K562 (cell line): ENCODE measurements at regions not wholly inside any gene's neighbourhood (a gene's known extent, or its start where the extent isn't known, plus 50 kb on each side); places are given as distances from the start of the nearest gene placed in this dataset.

Experiments
- ATAC-seq: fragments of 200-7000 bp; cut with Tn5 transposase; 3 replicates; pipeline ENCODE4 v1.9.1; 2020; ENCODE audit warnings: moderate library complexity
- BruUV-seq: library from RNA; stranded (reverse); fragments of 400-500 nt; replicated peaks from 2 replicates; lab custom pipeline; 2021; lab: Mats Ljungman, UMichigan
- CTCF ChIA-PET: fragments of 300-600 bp; formaldehyde crosslinking; extraction: SDS; loops from one replicate; lab custom pipeline; 2021; ENCODE audit warnings: low intra/inter-chr PET ratio; lab: Yijun Ruan, JAX
- POLR2A ChIA-PET: fragments of 300-600, 350-650 bp; sonication (Branson Sonifier 250); formaldehyde crosslinking; extraction: SDS; loops from one replicate; lab custom pipeline; 2021; ENCODE audit warnings: antibody characterized with exemption, inconsistent platforms; lab: Yijun Ruan, JAX
- DNase-seq, 4 experiments: peaks; one replicate each; pipeline versions ENCODE4 v3.0.0 to v3.0.0-alpha.2; 2011 to 2018; ENCODE audit warnings: low spot score in 3 of 4, mixed read lengths in 3 of 4; ENCODE audit errors: extremely low read depth in 1 of 4
- FAIRE-seq: peaks from 2 replicates; lab custom pipeline; 2011; peaks lifted over from hg19 to GRCh38; lab: Jason Lieb, UNC
- H2AFZ ChIP-seq: 2 replicates; pipeline ENCODE4 v1.6.0; 2011; ENCODE audit warnings: low read depth, low read length, control low read depth, inconsistent platforms
- H3K27ac ChIP-seq: fragments of 200-600 bp; 3 replicates; pipeline ENCODE4 v1.8.0; 2011; ENCODE audit warnings: low read depth, mild to moderate bottlenecking, control low read depth, inconsistent platforms, low read length, moderate library complexity, mixed read lengths; ENCODE audit errors: extremely low read depth
- H3K27me3 ChIP-seq, 2 experiments: fragments of 300-600 bp in 1 of 2; 2 replicates in 1 of 2; 3 replicates in 1 of 2; pipeline versions ENCODE4 v1.6.0 to v1.8.0; 2011; ENCODE audit warnings: inconsistent platforms in 2 of 2, low read length in 2 of 2, mild to moderate bottlenecking in 1 of 2, mixed read lengths in 1 of 2, moderate library complexity in 1 of 2; ENCODE audit not compliant: control insufficient read depth in 2 of 2, insufficient read depth in 2 of 2
- H3K36me3 ChIP-seq: fragments of 300-600 bp; 3 replicates; pipeline ENCODE4 v1.8.0; 2011; ENCODE audit warnings: mild to moderate bottlenecking, low read length, inconsistent platforms; ENCODE audit not compliant: control insufficient read depth, insufficient read depth
- H3K4me1 ChIP-seq, 2 experiments: fragments of 200-600 bp in 1 of 2; replicated peaks in 1 of 2; 2 replicates in 1 of 2; 3 replicates in 1 of 2; pipeline versions ENCODE4 v1.5.1 to v1.8.0; 2011; ENCODE audit warnings: inconsistent platforms in 2 of 2, low read length in 2 of 2, mild to moderate bottlenecking in 1 of 2, mixed read lengths in 1 of 2, moderate library complexity in 1 of 2; ENCODE audit not compliant: control insufficient read depth in 2 of 2, insufficient read depth in 2 of 2
- H3K4me2 ChIP-seq: 2 replicates; pipeline ENCODE4 v1.6.1; 2011; ENCODE audit warnings: low read length, control low read depth, inconsistent platforms, mixed read lengths; ENCODE audit not compliant: insufficient read depth
- H3K4me3 ChIP-seq: fragments of 200-600 bp; sonication (generic), shearing (Covaris generic); 2 replicates; pipeline ENCODE4 v1.5.1; 2016; ENCODE audit warnings: control low read depth, inconsistent platforms
- H3K79me2 ChIP-seq: fragments of 200-600 bp; 3 replicates; pipeline ENCODE4 v1.8.0; 2011; ENCODE audit warnings: low read length, inconsistent platforms; ENCODE audit not compliant: control insufficient read depth, insufficient read depth
- H3K9ac ChIP-seq, 2 experiments: 2 replicates each; pipeline versions ENCODE4 v1.6.0 to v1.6.1; 2011; ENCODE audit warnings: low read depth in 2 of 2, low read length in 2 of 2, control low read depth in 1 of 2, inconsistent platforms in 1 of 2, mild to moderate bottlenecking in 1 of 2, mixed read lengths in 1 of 2; ENCODE audit not compliant: insufficient read depth in 1 of 2
- H3K9me1 ChIP-seq: one replicate; pipeline ENCODE4 v1.6.0; 2011; ENCODE audit warnings: inconsistent platforms, mild to moderate bottlenecking, low read length, moderate library complexity; ENCODE audit not compliant: control insufficient read depth, insufficient read depth
- H3K9me3 ChIP-seq: replicated peaks from 2 replicates; pipeline ENCODE4 v1.5.1; 2011; ENCODE audit warnings: low read depth, low read length, inconsistent platforms; ENCODE audit not compliant: control insufficient read depth, insufficient read depth
- H4K20me1 ChIP-seq: replicated peaks from 2 replicates; pipeline ENCODE4 v1.6.1; 2011; ENCODE audit warnings: low read length, inconsistent platforms, mixed read lengths; ENCODE audit not compliant: control insufficient read depth, insufficient read depth
- ARNT ChIP-seq, 2 experiments: fragments of 450-650 bp; IDR thresholded peaks; 2 replicates each; pipeline ENCODE4 v1.6.1; 2016; ENCODE audit warnings: mild to moderate bottlenecking in 1 of 2
- CCNT2 ChIP-seq: IDR thresholded peaks from 2 replicates; pipeline ENCODE4 v1.6.1; 2011; ENCODE audit warnings: borderline replicate concordance, low read depth, mild to moderate bottlenecking, moderate library complexity, mixed read lengths, low read length; ENCODE audit not compliant: insufficient read length; ENCODE audit errors: extremely low read depth
- CHD4 ChIP-seq: fragments of 200-600 bp; sonication (generic); IDR thresholded peaks from 3 replicates; pipeline ENCODE4 v1.6.1; 2012; ENCODE audit warnings: low read depth, mild to moderate bottlenecking, mixed read lengths, low read length, inconsistent platforms; ENCODE audit not compliant: insufficient read depth, insufficient replicate concordance, poor library complexity, severe bottlenecking
- CXXC5 ChIP-seq: fragments of 250-450 bp; sonication (Bioruptor Pico); IDR thresholded peaks from 2 replicates; pipeline ENCODE4 v1.8.0; 2022; ENCODE audit warnings: inconsistent platforms, mild to moderate bottlenecking, moderate library complexity
- FUS ChIP-seq: fragments of 200-400 bp; formaldehyde crosslinking; optimal IDR thresholded peaks from 2 replicates; pipeline ENCODE3; 2017; ENCODE audit warnings: low read depth, low read length
- HDAC2 ChIP-seq: fragments of 450-650 bp; IDR thresholded peaks from 2 replicates; pipeline ENCODE4 v1.6.1; 2016; ENCODE audit warnings: mild to moderate bottlenecking
- MCM7 ChIP-seq, 2 experiments: fragments of 450-650 bp; IDR thresholded peaks; 2 replicates each; pipeline ENCODE4 v1.6.1; 2016 to 2018
- NCOA4 ChIP-seq: fragments of 450-650 bp; IDR thresholded peaks from 2 replicates; pipeline ENCODE4 v1.6.1; 2018; ENCODE audit warnings: mild to moderate bottlenecking; ENCODE audit not compliant: partially characterized antibody
- RAD51 ChIP-seq: fragments of 450-650 bp; IDR thresholded peaks from 2 replicates; pipeline ENCODE4 v1.7.1; 2016; ENCODE audit warnings: low read depth, mild to moderate bottlenecking, borderline replicate concordance
- SLC30A9 ChIP-seq: fragments of 250-450 bp; sonication (Bioruptor Pico); IDR thresholded peaks from 2 replicates; pipeline ENCODE4 v1.8.0; 2022; ENCODE audit warnings: mild to moderate bottlenecking, moderate library complexity
- SMAD4 ChIP-seq: fragments of 250-450 bp; sonication (Bioruptor Pico); conservative IDR thresholded peaks from 2 replicates; pipeline ENCODE4 v1.8.0; 2021; ENCODE audit warnings: inconsistent platforms, mild to moderate bottlenecking, moderate library complexity
- ZNF133 ChIP-seq: fragments of 250-450 bp; sonication (Bioruptor Pico); IDR thresholded peaks from 2 replicates; pipeline ENCODE4 v1.4.0; 2020; ENCODE audit warnings: mild to moderate bottlenecking
- ZNF175 ChIP-seq: fragments of 200-800 bp; sonication (Bioruptor generic); IDR thresholded peaks from 2 replicates; pipeline ENCODE4 v1.6.1; 2016; ENCODE audit warnings: low read depth, mild to moderate bottlenecking, missing genetic modification characterization, missing compliant biosample characterization
- WGBS: fragments of 100-300 bp; shearing (Covaris generic); methylation state at CpG from one replicate; pipeline ENCODE4 v1.1.6; 2016; ENCODE audit warnings: low coverage, mixed read lengths; ENCODE audit not compliant: insufficient coverage; ENCODE audit errors: missing lambda C conversion rate; 5-methylcytosine and 5-hydroxymethylcytosine counted together
- in situ Hi-C: fragments of 300-500 bp; cut with MboI; formaldehyde crosslinking; loops from 4 replicates; pipeline ENCODE4 v1.15.0; 2018; ENCODE audit warnings: inconsistent platforms, mixed read lengths
- intact Hi-C: fragments of 100-400 bp; cut with micrococcal nuclease; formaldehyde crosslinking; loops from 2 replicates; pipeline ENCODE4 v1.14.2; 2022

- Histone ChIP-seq H3K27ac (no peak overlapping the region), H4K20me1 (no peaks in the 10 kb centered on the region), H3K9ac (no peak overlapping the region), H3K4me2 (no peak overlapping the region), H3K4me1 (no peaks in the 10 kb centered on the region), H3K9me1 (no peaks in the 10 kb centered on the region), H3K4me3 (no peak overlapping the region), H3K36me3 (no peaks in the 10 kb centered on the region), H3K9me3 (no peaks in the 10 kb centered on the region), H2AFZ (no peak overlapping the region), H3K27me3 (peaks cover 0 to 5% of the 10 kb centered on the region in 2 experiments; a peak in 1 of 5 replicates), H3K79me2 (no peaks in the 10 kb centered on the region)
- no peak for DNase-seq
- in situ Hi-C loops (no loop called here), intact Hi-C loops (no loop called here)
- WGBS, result under 1% methylated on average over 7 of the region's 7 CpGs
- ChIA-PET CTCF (no interaction called here), POLR2A (no interaction called here)
- TF ChIP-seq NCOA4, result no peak
- no peak for TF ChIP-seq SMAD4
- TF ChIP-seq CXXC5, result no peak
- TF ChIP-seq ZNF133 (CRISPR knock-in tag), result no peak
- no peak for TF ChIP-seq FUS
- no peak for TF ChIP-seq HDAC2
- no peak for TF ChIP-seq ARNT (IDR thresholded peaks at IDR 0.05)
- no peak for TF ChIP-seq SLC30A9 (CRISPR knock-in tag)
- no peak for TF ChIP-seq ZNF175 (CRISPR knock-in tag)
- no peak for TF ChIP-seq CCNT2
- no peak for TF ChIP-seq CHD4
- TF ChIP-seq RAD51, result no peak
- TF ChIP-seq MCM7 (IDR thresholded peaks at IDR 0.05), result no peak
- ATAC-seq, result no peak
- BruUV-seq, result no TSS peak
- no peak for FAIRE-seq
Measured at GRCh38 chr2:67955748-67956603, 106.8 kb downstream of the C1D start.
